Body of pancreas (tissue), 4 donors: ENCODE measurements at regions not wholly inside any gene's neighbourhood (a gene's known extent, or its start where the extent isn't known, plus 50 kb on each side); places are given as distances from the start of the nearest gene placed in this dataset.

Experiments
- POLR2A ChIP-seq, 3 donors: fragments of 450-650 bp; IDR thresholded peaks; one replicate each; pipeline ENCODE4 v1.6.1; 2016; ENCODE audit warnings: antibody characterized with exemption in 3 of 3, mild to moderate bottlenecking in 2 of 3
- TF ChIP-seq, protein P1 (sequence below), 7 experiments: fragments of 450-650 bp in 4 of 7; fragments of 200-600 bp in 3 of 7; sonication (generic) in 3 of 7; IDR thresholded peaks; one replicate each; pipeline ENCODE4 v1.5.1; 2016 to 2019; ENCODE audit warnings: antibody characterized with exemption in 7 of 7

DNA sequence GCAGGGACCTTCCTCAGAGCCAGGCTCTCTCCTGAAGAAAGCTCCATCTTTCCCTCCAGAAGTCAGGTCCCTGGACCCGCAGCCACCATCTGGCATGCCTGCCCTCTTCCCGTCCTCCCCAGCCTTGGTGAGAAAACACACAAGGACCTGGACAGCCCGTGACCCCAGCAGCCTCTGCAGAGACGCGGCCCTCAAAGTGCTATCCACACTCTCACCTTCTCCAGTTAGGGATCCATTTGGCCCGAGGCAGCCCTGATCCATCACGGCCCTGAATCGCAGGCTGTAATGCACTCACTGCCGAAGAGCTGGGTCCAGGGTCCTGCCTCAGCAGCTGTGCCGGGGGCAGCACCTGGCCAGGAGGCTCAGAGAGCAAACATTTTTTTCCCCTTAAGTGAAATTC, 185.1 kb downstream of the OLFM1 start:
- TF ChIP-seq, protein P1, sequence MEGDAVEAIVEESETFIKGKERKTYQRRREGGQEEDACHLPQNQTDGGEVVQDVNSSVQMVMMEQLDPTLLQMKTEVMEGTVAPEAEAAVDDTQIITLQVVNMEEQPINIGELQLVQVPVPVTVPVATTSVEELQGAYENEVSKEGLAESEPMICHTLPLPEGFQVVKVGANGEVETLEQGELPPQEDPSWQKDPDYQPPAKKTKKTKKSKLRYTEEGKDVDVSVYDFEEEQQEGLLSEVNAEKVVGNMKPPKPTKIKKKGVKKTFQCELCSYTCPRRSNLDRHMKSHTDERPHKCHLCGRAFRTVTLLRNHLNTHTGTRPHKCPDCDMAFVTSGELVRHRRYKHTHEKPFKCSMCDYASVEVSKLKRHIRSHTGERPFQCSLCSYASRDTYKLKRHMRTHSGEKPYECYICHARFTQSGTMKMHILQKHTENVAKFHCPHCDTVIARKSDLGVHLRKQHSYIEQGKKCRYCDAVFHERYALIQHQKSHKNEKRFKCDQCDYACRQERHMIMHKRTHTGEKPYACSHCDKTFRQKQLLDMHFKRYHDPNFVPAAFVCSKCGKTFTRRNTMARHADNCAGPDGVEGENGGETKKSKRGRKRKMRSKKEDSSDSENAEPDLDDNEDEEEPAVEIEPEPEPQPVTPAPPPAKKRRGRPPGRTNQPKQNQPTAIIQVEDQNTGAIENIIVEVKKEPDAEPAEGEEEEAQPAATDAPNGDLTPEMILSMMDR (IDR thresholded peaks at IDR 0.05), result no peak
- no peak for TF ChIP-seq POLR2A (IDR thresholded peaks at IDR 0.05)
